Liver (tissue), 3 donors: ENCODE measurements at regions not wholly inside any gene's neighbourhood (a gene's known extent, or its start where the extent isn't known, plus 50 kb on each side); places are given as distances from the start of the nearest gene placed in this dataset.

Experiments used
- ATF3 ChIP-seq: IDR thresholded peaks from 2 replicates; pipeline ENCODE4 v1.6.1; 2016; ENCODE audit warnings: antibody characterized with exemption
- CTCF ChIP-seq: fragments of 150-350 bp; IDR thresholded peaks from 2 replicates; pipeline ENCODE4 v1.5.1; 2017; ENCODE audit warnings: improper control_type of control experiment, low read depth, low read length; ENCODE audit not compliant: missing input control
- EGR1 ChIP-seq, 2 donors: IDR thresholded peaks; 2 replicates each; pipeline ENCODE4 v1.6.1; 2016 to 2018; ENCODE audit warnings: antibody characterized with exemption in 2 of 2, low read depth in 2 of 2
- GABPA ChIP-seq, 2 donors: IDR thresholded peaks in 1 of 2; conservative IDR thresholded peaks in 1 of 2; 2 replicates each; pipeline ENCODE4 v1.6.1; 2016; ENCODE audit warnings: antibody characterized with exemption in 2 of 2, mild to moderate bottlenecking in 1 of 2, moderate library complexity in 1 of 2
- JUND ChIP-seq, 2 donors: IDR thresholded peaks; 2 replicates each; pipeline ENCODE4 v1.6.1; 2016; ENCODE audit warnings: antibody characterized with exemption in 2 of 2
- MAX ChIP-seq: IDR thresholded peaks from 2 replicates; pipeline ENCODE4 v1.6.1; 2016; ENCODE audit warnings: antibody characterized with exemption
- NR2F2 ChIP-seq: IDR thresholded peaks from 2 replicates; pipeline ENCODE4 v1.6.1; 2016; ENCODE audit warnings: antibody characterized with exemption
- RAD21 ChIP-seq, 2 donors: IDR thresholded peaks; 2 replicates each; pipeline ENCODE4 v1.6.1; 2016; ENCODE audit warnings: antibody characterized with exemption in 2 of 2, mild to moderate bottlenecking in 2 of 2
- REST ChIP-seq: IDR thresholded peaks from 2 replicates; pipeline ENCODE4 v1.6.1; 2016; ENCODE audit warnings: antibody characterized with exemption, mild to moderate bottlenecking
- RXRA ChIP-seq, 2 donors: IDR thresholded peaks; 2 replicates each; pipeline ENCODE4 v1.6.1; 2017 to 2018; ENCODE audit warnings: antibody characterized with exemption in 2 of 2, mild to moderate bottlenecking in 1 of 2
- TAF1 ChIP-seq: conservative IDR thresholded peaks from 2 replicates; pipeline ENCODE4 v1.6.1; 2016; ENCODE audit warnings: antibody characterized with exemption, mild to moderate bottlenecking
- YY1 ChIP-seq: IDR thresholded peaks from 2 replicates; pipeline ENCODE4 v1.6.1; 2016; ENCODE audit warnings: antibody characterized with exemption, mild to moderate bottlenecking
- ZBTB33 ChIP-seq: IDR thresholded peaks from 2 replicates; pipeline ENCODE4 v1.6.1; 2016; ENCODE audit warnings: antibody characterized with exemption
- donor health status: healthy.
- donor health status: healthy.

- TF ChIP-seq CTCF: no peak
- no peak for TF ChIP-seq RXRA (IDR thresholded peaks at IDR 0.05)
- no peak for TF ChIP-seq GABPA (IDR thresholded peaks at IDR 0.05 in 1 of 2, conservative IDR thresholded peaks at IDR 0.05 in 1 of 2)
- no peak for TF ChIP-seq MAX
- no peak for TF ChIP-seq RAD21 (IDR thresholded peaks at IDR 0.05)
- no peak for TF ChIP-seq ZBTB33
- no peak for TF ChIP-seq TAF1
- no peak for TF ChIP-seq REST
- no peak for TF ChIP-seq YY1
- TF ChIP-seq ATF3: no peak
- TF ChIP-seq EGR1 (IDR thresholded peaks at IDR 0.05; ENCODE audit: low read depth in 2 of 2): no peak
- no peak for TF ChIP-seq JUND (IDR thresholded peaks at IDR 0.05)
- TF ChIP-seq NR2F2: no peak
These were observed 188.1 kb upstream of the PCDH17 start for GRCh38 chr13:57443494-57443893.
